ENCODE measurements at regions not wholly inside any gene's neighbourhood (a gene's known extent, or its start where the extent isn't known, plus 50 kb on each side); places are given as distances from the start of the nearest gene placed in this dataset.
"Not testable (repeated sequence)": the region's sequence is repeated elsewhere in the genome, so short reads cannot be mapped to it uniquely, and the experiment has no call there.

- DNase-seq = no peak
Measured at GRCh38 chr20:48461735-48462119, 366.1 kb downstream of the PREX1 start.

- DNase-seq = no peak
Measured at GRCh38 chr20:48461091-48461734, 366.6 kb downstream of the PREX1 start.

- no peak for DNase-seq
Measured at GRCh38 chr20:48460681-48461080, 367.1 kb downstream of the PREX1 start.

- no peak for DNase-seq
Measured at GRCh38 chr20:48459722-48460395, 367.9 kb downstream of the PREX1 start.

GRCh38 chr20:48458601-48459385 is 369.0 kb downstream of the PREX1 start:
- DNase-seq = no peak

- no peak for DNase-seq
Measured at GRCh38 chr20:48458003-48458377, 369.8 kb downstream of the PREX1 start.

GRCh38 chr20:48457193-48458002 is 370.4 kb downstream of the PREX1 start:
- DNase-seq = peak; percentile 48 to 66

GRCh38 chr20:48456366-48457192 is 371.2 kb downstream of the PREX1 start:
- DNase-seq = peak; percentile 75 to 87

- DNase-seq = peak; percentile 89 to 91
Measured at GRCh38 chr20:48455651-48456365, 372.0 kb downstream of the PREX1 start.

GRCh38 chr20:48454671-48455490 is 372.9 kb downstream of the PREX1 start:
- DNase-seq = peak in 1 of 2 experiments; percentile 52

- no peak for DNase-seq
Measured at GRCh38 chr20:48453477-48454093, 374.2 kb downstream of the PREX1 start.

- DNase-seq = no peak
Measured at GRCh38 chr20:48451401-48451800, 376.4 kb downstream of the PREX1 start.

GRCh38 chr20:48448666-48449600 is 378.9 kb downstream of the PREX1 start:
- DNase-seq = peak; percentile 14 to 19

GRCh38 chr20:48447456-48447855 is 380.3 kb downstream of the PREX1 start:
- no peak for DNase-seq

- no peak for DNase-seq
Measured at GRCh38 chr20:48445827-48446226, 382.0 kb downstream of the PREX1 start.

- DNase-seq = no peak
Measured at GRCh38 chr20:48444249-48444648, 383.6 kb downstream of the PREX1 start.

- no peak for DNase-seq
Measured at GRCh38 chr20:48440916-48441315, 386.9 kb downstream of the PREX1 start.

GRCh38 chr20:48440261-48440660 is 387.5 kb downstream of the PREX1 start:
- DNase-seq = not testable (repeated sequence)

- no peak for DNase-seq
Measured at GRCh38 chr20:48437146-48437545, 390.7 kb downstream of the PREX1 start.

All from NCI-H524 (cell line).